PC-3 (cell line): ENCODE measurements at regions not wholly inside any gene's neighbourhood (a gene's known extent, or its start where the extent isn't known, plus 50 kb on each side); places are given as distances from the start of the nearest gene placed in this dataset.

ENCODE experiments used
- ATAC-seq: fragments of 200-7000 bp; cut with Tn5 transposase; 2 replicates; pipeline ENCODE4 v1.9.1; 2020; ENCODE audit warnings: mild to moderate bottlenecking, moderate library complexity
- BruUV-seq: library from RNA; stranded (reverse); fragments of 400-500 nt; replicated peaks from 2 replicates; lab custom pipeline; 2021; lab: Mats Ljungman, UMichigan
- CTCF ChIA-PET: fragments of 300-600 bp; sonication (Branson Sonifier 250); formaldehyde crosslinking; loops from one replicate; lab custom pipeline; 2022; ENCODE audit warnings: antibody characterized with exemption; lab: Charles Lee
- POLR2A ChIA-PET: fragments of 300-600 bp; sonication (Branson Sonifier 250); formaldehyde crosslinking; loops from one replicate; lab custom pipeline; 2022; ENCODE audit warnings: antibody characterized with exemption; ENCODE audit not compliant: unreplicated experiment; lab: Charles Lee
- DNase-seq: peaks from one replicate; pipeline ENCODE4 v3.0.0-alpha.2; 2015
- H2AFZ ChIP-seq: fragments of 300-600 bp; sonication (generic); 2 replicates; pipeline ENCODE4 v1.6.0; 2016; ENCODE audit warnings: antibody characterized with exemption, low read length
- H3F3A ChIP-seq: fragments of 300-600 bp; sonication (generic); one replicate; pipeline ENCODE4 v1.6.0; 2017; ENCODE audit warnings: antibody characterized with exemption, low read length, control low read depth, mild to moderate bottlenecking; ENCODE audit not compliant: unreplicated experiment
- H3K27ac ChIP-seq: fragments of 300-600 bp; sonication (generic); 2 replicates; pipeline ENCODE4 v1.5.1; 2016; ENCODE audit warnings: mild to moderate bottlenecking, low read length
- H3K27me3 ChIP-seq: fragments of 300-600 bp; sonication (generic); 2 replicates; pipeline ENCODE4 v1.6.1; 2016; ENCODE audit warnings: low read length, mixed read lengths
- H3K36me3 ChIP-seq: fragments of 300-600 bp; sonication (generic); 2 replicates; pipeline ENCODE4 v1.6.1; 2016; ENCODE audit warnings: low read depth, mixed run types, low read length, mixed read lengths
- H3K4me1 ChIP-seq: fragments of 300-600 bp; sonication (generic); 2 replicates; pipeline ENCODE4 v1.5.1; 2016; ENCODE audit warnings: low read length; ENCODE audit not compliant: insufficient read depth
- H3K4me2 ChIP-seq: fragments of 300-600 bp; sonication (generic); 2 replicates; pipeline ENCODE4 v1.6.0; 2016; ENCODE audit warnings: low read length
- H3K4me3 ChIP-seq: fragments of 300-600 bp; sonication (generic); 2 replicates; pipeline ENCODE4 v1.5.1; 2016; ENCODE audit warnings: mild to moderate bottlenecking, low read length, mixed read lengths
- H3K79me2 ChIP-seq: fragments of 300-600 bp; sonication (generic); 2 replicates; pipeline ENCODE4 v1.6.1; 2017; ENCODE audit warnings: low read length, mixed read lengths
- H3K9ac ChIP-seq: fragments of 300-600 bp; sonication (generic); 2 replicates; pipeline ENCODE4 v1.6.0; 2016; ENCODE audit warnings: mild to moderate bottlenecking, low read length
- H3K9me2 ChIP-seq: fragments of 300-600 bp; sonication (generic); replicated peaks from 2 replicates; pipeline ENCODE4 v1.6.1; 2016; ENCODE audit warnings: mixed run types, low read length, mixed read lengths
- H3K9me3 ChIP-seq: fragments of 300-600 bp; sonication (generic); 2 replicates; pipeline ENCODE4 v1.6.1; 2016; ENCODE audit warnings: low read length, mixed read lengths
- H4K20me1 ChIP-seq: fragments of 300-600 bp; sonication (generic); 2 replicates; pipeline ENCODE4 v1.6.1; 2016; ENCODE audit warnings: low read length, mixed read lengths
- CTCF ChIP-seq: fragments of 300-600 bp; sonication (generic); conservative IDR thresholded peaks from 2 replicates; pipeline ENCODE4 v1.5.1; 2017; ENCODE audit warnings: antibody characterized with exemption, low read depth, mild to moderate bottlenecking, low read length
- EZH2 ChIP-seq: fragments of 300-600 bp; sonication (generic); IDR thresholded peaks from one replicate; pipeline ENCODE4 v1.6.1; 2017; ENCODE audit warnings: antibody characterized with exemption, mild to moderate bottlenecking, low read length; ENCODE audit not compliant: unreplicated experiment
- EZH2phosphoT487 ChIP-seq: fragments of 300-600 bp; sonication (generic); IDR thresholded peaks from 2 replicates; pipeline ENCODE4 v1.6.1; 2018; ENCODE audit warnings: mild to moderate bottlenecking, antibody characterized with exemption, low read length, borderline replicate concordance
- intact Hi-C: fragments of 100-400 bp; cut with micrococcal nuclease; formaldehyde crosslinking; loops from 2 replicates; pipeline ENCODE4 v1.9.0; 2023

GRCh38 chr2:58866527-58866926 is 625.4 kb upstream of the FANCL start:
- ChIA-PET POLR2A (no interaction called here), CTCF (no interaction called here)
- Histone ChIP-seq H3K27ac (no peak overlapping the region), H3K4me3 (no peak overlapping the region), H3K9me3 (no peaks in the 10 kb centered on the region), H3K4me1 (no peaks in the 10 kb centered on the region), H2AFZ (no peak overlapping the region), H3K36me3 (no peaks in the 10 kb centered on the region), H3K27me3 (peaks cover 32% of the 10 kb centered on the region; the same call in 1 of the 2 replicates), H3K4me2 (no peak overlapping the region), H3F3A (no peaks in the 10 kb centered on the region), H3K79me2 (no peaks in the 10 kb centered on the region), H4K20me1 (no peaks in the 10 kb centered on the region), H3K9me2 (no peaks in the 10 kb centered on the region), H3K9ac (no peak overlapping the region)
- intact Hi-C loops, result no loop called here
- ATAC-seq (no peak), DNase-seq (no peak)
- no TSS peak for BruUV-seq
- TF ChIP-seq EZH2phosphoT487 (no peak), EZH2 (no peak), CTCF (no peak)

GRCh38 chr2:58866040-58866439 is 624.9 kb upstream of the FANCL start:
- DNase-seq, result no peak
- intact Hi-C loops, result no loop called here
- TF ChIP-seq CTCF (no peak), EZH2phosphoT487 (no peak), EZH2 (no peak)

GRCh38 chr2:58865436-58865835 is 624.3 kb upstream of the FANCL start:
- no peak for TF ChIP-seq CTCF
- no TSS peak for BruUV-seq
- no peaks in the 10 kb centered on the region for H3K79me2 ChIP-seq
- H3K27me3 ChIP-seq, result peaks cover 32% of the 10 kb centered on the region; the same call in 1 of the 2 replicates
- ChIA-PET POLR2A (interaction anchor here (0.6 kb wide), 1 partner anchor 1724 kb away, joined by 4 read pairs; no protein-coding TSS in a partner anchor), CTCF (no interaction called here)
- no peaks in the 10 kb centered on the region for H3K9me3 ChIP-seq
- H3K27ac ChIP-seq, result no peak overlapping the region
- H3K9me2 ChIP-seq, result no peaks in the 10 kb centered on the region
- no peak overlapping the region for H3K4me3 ChIP-seq
- DNase-seq, result no peak
- H2AFZ ChIP-seq, result no peak overlapping the region
- H3F3A ChIP-seq, result no peaks in the 10 kb centered on the region
- H3K4me2 ChIP-seq, result no peak overlapping the region
- intact Hi-C loops, result no loop called here
- H3K4me1 ChIP-seq, result no peaks in the 10 kb centered on the region
- H4K20me1 ChIP-seq, result no peaks in the 10 kb centered on the region
- H3K36me3 ChIP-seq, result no peaks in the 10 kb centered on the region
- ATAC-seq, result no peak
- H3K9ac ChIP-seq, result no peak overlapping the region

More at GRCh38 chr2:58866040-58866439, 624.9 kb upstream of the FANCL start:
- ChIA-PET POLR2A (interaction anchor here (0.6 kb wide), 1 partner anchor 1723 kb away, joined by 4 read pairs; no protein-coding TSS in a partner anchor), CTCF (no interaction called here)
- no peak overlapping the region for H2AFZ ChIP-seq
- BruUV-seq, result no TSS peak
- H3K9ac ChIP-seq, result no peak overlapping the region
- H3K79me2 ChIP-seq, result no peaks in the 10 kb centered on the region
- H3K4me3 ChIP-seq, result no peak overlapping the region
- H4K20me1 ChIP-seq, result no peaks in the 10 kb centered on the region
- H3K9me2 ChIP-seq, result no peaks in the 10 kb centered on the region
- H3K36me3 ChIP-seq, result no peaks in the 10 kb centered on the region
- no peaks in the 10 kb centered on the region for H3K9me3 ChIP-seq
- H3K4me1 ChIP-seq, result no peaks in the 10 kb centered on the region
- H3K4me2 ChIP-seq, result no peak overlapping the region
- H3K27me3 ChIP-seq, result peaks cover 32% of the 10 kb centered on the region; the same call in 1 of the 2 replicates
- no peak for ATAC-seq
- no peaks in the 10 kb centered on the region for H3F3A ChIP-seq
- no peak overlapping the region for H3K27ac ChIP-seq
